K562 (cell line): ENCODE measurements at regions not wholly inside any gene's neighbourhood (a gene's known extent, or its start where the extent isn't known, plus 50 kb on each side); places are given as distances from the start of the nearest gene placed in this dataset.

ENCODE experiments used
- ATAC-seq: fragments of 200-7000 bp; cut with Tn5 transposase; 3 replicates; pipeline ENCODE4 v1.9.1; 2020; ENCODE audit warnings: moderate library complexity
- BruUV-seq: library from RNA; stranded (reverse); fragments of 400-500 nt; replicated peaks from 2 replicates; lab custom pipeline; 2021; lab: Mats Ljungman, UMichigan
- CTCF ChIA-PET: fragments of 300-600 bp; formaldehyde crosslinking; extraction: SDS; loops from one replicate; lab custom pipeline; 2021; ENCODE audit warnings: low intra/inter-chr PET ratio; lab: Yijun Ruan, JAX
- POLR2A ChIA-PET: fragments of 300-600, 350-650 bp; sonication (Branson Sonifier 250); formaldehyde crosslinking; extraction: SDS; loops from one replicate; lab custom pipeline; 2021; ENCODE audit warnings: antibody characterized with exemption, inconsistent platforms; lab: Yijun Ruan, JAX
- DNase-seq, 4 experiments: peaks; one replicate each; pipeline versions ENCODE4 v3.0.0 to v3.0.0-alpha.2; 2011 to 2018; ENCODE audit warnings: low spot score in 3 of 4, mixed read lengths in 3 of 4; ENCODE audit errors: extremely low read depth in 1 of 4
- FAIRE-seq: peaks from 2 replicates; lab custom pipeline; 2011; peaks lifted over from hg19 to GRCh38; lab: Jason Lieb, UNC
- H2AFZ ChIP-seq: 2 replicates; pipeline ENCODE4 v1.6.0; 2011; ENCODE audit warnings: low read depth, low read length, control low read depth, inconsistent platforms
- H3K27ac ChIP-seq: fragments of 200-600 bp; 3 replicates; pipeline ENCODE4 v1.8.0; 2011; ENCODE audit warnings: low read depth, mild to moderate bottlenecking, control low read depth, inconsistent platforms, low read length, moderate library complexity, mixed read lengths; ENCODE audit errors: extremely low read depth
- H3K27me3 ChIP-seq, 2 experiments: fragments of 300-600 bp in 1 of 2; 2 replicates in 1 of 2; 3 replicates in 1 of 2; pipeline versions ENCODE4 v1.6.0 to v1.8.0; 2011; ENCODE audit warnings: inconsistent platforms in 2 of 2, low read length in 2 of 2, mild to moderate bottlenecking in 1 of 2, mixed read lengths in 1 of 2, moderate library complexity in 1 of 2; ENCODE audit not compliant: control insufficient read depth in 2 of 2, insufficient read depth in 2 of 2
- H3K36me3 ChIP-seq: fragments of 300-600 bp; 3 replicates; pipeline ENCODE4 v1.8.0; 2011; ENCODE audit warnings: mild to moderate bottlenecking, low read length, inconsistent platforms; ENCODE audit not compliant: control insufficient read depth, insufficient read depth
- H3K4me1 ChIP-seq, 2 experiments: fragments of 200-600 bp in 1 of 2; replicated peaks in 1 of 2; 2 replicates in 1 of 2; 3 replicates in 1 of 2; pipeline versions ENCODE4 v1.5.1 to v1.8.0; 2011; ENCODE audit warnings: inconsistent platforms in 2 of 2, low read length in 2 of 2, mild to moderate bottlenecking in 1 of 2, mixed read lengths in 1 of 2, moderate library complexity in 1 of 2; ENCODE audit not compliant: control insufficient read depth in 2 of 2, insufficient read depth in 2 of 2
- H3K4me2 ChIP-seq: 2 replicates; pipeline ENCODE4 v1.6.1; 2011; ENCODE audit warnings: low read length, control low read depth, inconsistent platforms, mixed read lengths; ENCODE audit not compliant: insufficient read depth
- H3K4me3 ChIP-seq: fragments of 200-600 bp; sonication (generic), shearing (Covaris generic); 2 replicates; pipeline ENCODE4 v1.5.1; 2016; ENCODE audit warnings: control low read depth, inconsistent platforms
- H3K79me2 ChIP-seq: fragments of 200-600 bp; 3 replicates; pipeline ENCODE4 v1.8.0; 2011; ENCODE audit warnings: low read length, inconsistent platforms; ENCODE audit not compliant: control insufficient read depth, insufficient read depth
- H3K9ac ChIP-seq, 2 experiments: 2 replicates each; pipeline versions ENCODE4 v1.6.0 to v1.6.1; 2011; ENCODE audit warnings: low read depth in 2 of 2, low read length in 2 of 2, control low read depth in 1 of 2, inconsistent platforms in 1 of 2, mild to moderate bottlenecking in 1 of 2, mixed read lengths in 1 of 2; ENCODE audit not compliant: insufficient read depth in 1 of 2
- H3K9me1 ChIP-seq: one replicate; pipeline ENCODE4 v1.6.0; 2011; ENCODE audit warnings: inconsistent platforms, mild to moderate bottlenecking, low read length, moderate library complexity; ENCODE audit not compliant: control insufficient read depth, insufficient read depth
- H3K9me3 ChIP-seq: replicated peaks from 2 replicates; pipeline ENCODE4 v1.5.1; 2011; ENCODE audit warnings: low read depth, low read length, inconsistent platforms; ENCODE audit not compliant: control insufficient read depth, insufficient read depth
- H4K20me1 ChIP-seq: replicated peaks from 2 replicates; pipeline ENCODE4 v1.6.1; 2011; ENCODE audit warnings: low read length, inconsistent platforms, mixed read lengths; ENCODE audit not compliant: control insufficient read depth, insufficient read depth
- KDM2B ChIP-seq: fragments of 250-450 bp; sonication (Bioruptor Pico); IDR thresholded peaks from 2 replicates; pipeline ENCODE4 v1.8.0; 2021; ENCODE audit warnings: mild to moderate bottlenecking, moderate library complexity
- NUFIP1 ChIP-seq: fragments of 450-650 bp; IDR thresholded peaks from 2 replicates; pipeline ENCODE4 v1.6.1; 2018; ENCODE audit not compliant: partially characterized antibody
- PHTF2 ChIP-seq: fragments of 250-450 bp; sonication (Bioruptor Pico); IDR thresholded peaks from 2 replicates; pipeline ENCODE4 v1.5.0; 2021; ENCODE audit warnings: mild to moderate bottlenecking
- ZBTB26 ChIP-seq: fragments of 450-650 bp; formaldehyde crosslinking; IDR thresholded peaks from 2 replicates; pipeline ENCODE4 v1.4.0; 2022; ENCODE audit warnings: missing genetic modification characterization
- ZNF124 ChIP-seq: sonication (generic); formaldehyde crosslinking; IDR thresholded peaks from 2 replicates; pipeline ENCODE4 v1.8.1; 2022; ENCODE audit warnings: missing genetic modification reagents
- ZNF551 ChIP-seq: fragments of 250-450 bp; sonication (Bioruptor Pico); IDR thresholded peaks from 2 replicates; pipeline ENCODE4 v1.5.0; 2021; ENCODE audit warnings: mild to moderate bottlenecking, moderate library complexity
- ZNF583 ChIP-seq: fragments of 250-450 bp; sonication (Bioruptor Pico); IDR thresholded peaks from 2 replicates; pipeline ENCODE4 v1.4.0; 2020
- ZNF644 ChIP-seq: fragments of 200-800 bp; sonication (Bioruptor generic); IDR thresholded peaks from 2 replicates; pipeline ENCODE4 v1.6.1; 2016; ENCODE audit warnings: low read depth, missing genetic modification characterization, missing compliant biosample characterization
- ZNF707 ChIP-seq: fragments of 250-450 bp; sonication (Bioruptor Pico); conservative IDR thresholded peaks from 2 replicates; pipeline ENCODE4 v1.8.0; 2022; ENCODE audit warnings: inconsistent platforms, mild to moderate bottlenecking, moderate library complexity
- WGBS: fragments of 100-300 bp; shearing (Covaris generic); methylation state at CpG from one replicate; pipeline ENCODE4 v1.1.6; 2016; ENCODE audit warnings: low coverage, mixed read lengths; ENCODE audit not compliant: insufficient coverage; ENCODE audit errors: missing lambda C conversion rate; 5-methylcytosine and 5-hydroxymethylcytosine counted together
- in situ Hi-C: fragments of 300-500 bp; cut with MboI; formaldehyde crosslinking; loops from 4 replicates; pipeline ENCODE4 v1.15.0; 2018; ENCODE audit warnings: inconsistent platforms, mixed read lengths
- intact Hi-C: fragments of 100-400 bp; cut with micrococcal nuclease; formaldehyde crosslinking; loops from 2 replicates; pipeline ENCODE4 v1.14.2; 2022
- TF ChIP-seq, protein P1 (sequence below): sonication (generic); formaldehyde crosslinking; IDR thresholded peaks from 2 replicates; pipeline ENCODE4 v1.8.1; 2023; ENCODE audit warnings: mild to moderate bottlenecking, missing genetic modification reagents
- TF ChIP-seq, protein P2 (sequence below): fragments of 250-450 bp; sonication (Bioruptor Pico); IDR thresholded peaks from 2 replicates; pipeline ENCODE4 v1.4.0; 2020; ENCODE audit warnings: mild to moderate bottlenecking, moderate library complexity
- TF ChIP-seq, protein P3 (sequence below): fragments of 250-450 bp; sonication (Bioruptor Pico); IDR thresholded peaks from 2 replicates; pipeline ENCODE4 v1.6.1; 2021; ENCODE audit warnings: mild to moderate bottlenecking
- TF ChIP-seq, protein P4 (sequence below): sonication (generic); formaldehyde crosslinking; IDR thresholded peaks from 2 replicates; pipeline ENCODE4 v1.8.0; 2023; ENCODE audit warnings: mild to moderate bottlenecking, missing genetic modification reagents

DNA sequence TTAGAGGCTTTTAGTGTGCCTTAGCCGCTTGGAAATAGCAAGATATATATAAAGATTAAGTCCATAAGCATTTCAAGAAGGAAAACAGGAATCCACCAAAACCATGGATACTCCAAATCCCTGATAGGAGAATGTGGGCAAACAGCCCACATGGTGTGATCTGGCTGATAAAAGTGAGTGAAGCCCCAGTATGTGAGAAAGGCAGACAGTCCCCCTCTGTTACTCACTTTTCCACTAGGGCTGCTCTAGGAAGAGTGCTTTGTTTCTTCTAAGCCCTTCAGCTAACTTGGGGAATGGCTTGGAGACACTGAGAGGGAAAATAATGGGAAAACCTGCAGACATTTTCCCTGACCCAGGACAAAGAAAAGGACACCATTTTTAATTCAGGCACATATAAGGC is 802.3 kb upstream of the PRR20A start (continued):
- TF ChIP-seq PHTF2: no peak
- no peak for TF ChIP-seq KDM2B (CRISPR knock-in tag)
- TF ChIP-seq, all 486 proteins: peak for 0

DNA sequence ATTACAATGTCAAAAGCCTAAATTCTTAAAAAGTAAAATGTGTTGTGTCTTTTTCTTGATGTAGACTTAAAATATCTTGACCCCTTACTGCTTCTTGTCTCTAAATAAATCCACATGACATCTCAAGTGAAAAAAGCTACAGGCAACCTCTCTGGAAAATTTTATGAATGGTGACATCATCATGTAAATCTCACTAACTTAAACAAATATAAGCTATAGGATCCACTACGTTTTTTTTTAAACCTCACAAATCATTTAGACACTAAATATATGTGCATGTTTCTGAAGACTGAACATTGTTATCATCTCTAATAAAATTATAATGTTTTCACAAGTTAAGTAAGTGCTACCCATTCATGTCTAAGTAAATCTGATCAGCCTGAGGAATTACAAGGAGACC is 793.7 kb upstream of the PRR20A start:
- no peak for FAIRE-seq
- intact Hi-C loops: no loop called here
- H3K9me3 ChIP-seq: no peaks in the 10 kb centered on the region
- POLR2A ChIA-PET: no interaction called here
- BruUV-seq: no TSS peak
- 0% methylated on average over 1 of the region's 1 CpG for WGBS
- no peaks in the 10 kb centered on the region for H3K4me1 ChIP-seq
- ATAC-seq: no peak
- no peak overlapping the region for H3K4me3 ChIP-seq
- H2AFZ ChIP-seq: no peak overlapping the region
- CTCF ChIA-PET: no interaction called here
- H3K27ac ChIP-seq: no peak overlapping the region
- no peaks in the 10 kb centered on the region for H3K9me1 ChIP-seq
- H3K36me3 ChIP-seq: no peaks in the 10 kb centered on the region
- no peak for DNase-seq
- no peaks in the 10 kb centered on the region for H3K79me2 ChIP-seq
- H3K4me2 ChIP-seq: no peak overlapping the region
- H3K27me3 ChIP-seq: no peaks in the 10 kb centered on the region
- H3K9ac ChIP-seq: no peak overlapping the region
- H4K20me1 ChIP-seq: no peaks in the 10 kb centered on the region
- in situ Hi-C loops: no loop called here
- TF ChIP-seq NUFIP1 (no peak), ZBTB26 (CRISPR knock-in tag) (no peak), ZNF583 (CRISPR knock-in tag) (no peak), ZNF124 (CRISPR knock-in tag) (no peak), ZNF707 (no peak), ZNF644 (no peak), ZNF551 (CRISPR knock-in tag) (no peak)
- TF ChIP-seq, protein P1, sequence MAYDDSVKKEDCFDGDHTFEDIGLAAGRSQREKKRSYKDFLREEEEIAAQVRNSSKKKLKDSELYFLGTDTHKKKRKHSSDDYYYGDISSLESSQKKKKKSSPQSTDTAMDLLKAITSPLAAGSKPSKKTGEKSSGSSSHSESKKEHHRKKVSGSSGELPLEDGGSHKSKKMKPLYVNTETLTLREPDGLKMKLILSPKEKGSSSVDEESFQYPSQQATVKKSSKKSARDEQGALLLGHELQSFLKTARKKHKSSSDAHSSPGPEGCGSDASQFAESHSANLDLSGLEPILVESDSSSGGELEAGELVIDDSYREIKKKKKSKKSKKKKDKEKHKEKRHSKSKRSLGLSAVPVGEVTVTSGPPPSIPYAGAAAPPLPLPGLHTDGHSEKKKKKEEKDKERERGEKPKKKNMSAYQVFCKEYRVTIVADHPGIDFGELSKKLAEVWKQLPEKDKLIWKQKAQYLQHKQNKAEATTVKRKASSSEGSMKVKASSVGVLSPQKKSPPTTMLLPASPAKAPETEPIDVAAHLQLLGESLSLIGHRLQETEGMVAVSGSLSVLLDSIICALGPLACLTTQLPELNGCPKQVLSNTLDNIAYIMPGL (CRISPR knock-in tag): no peak
- TF ChIP-seq, protein P2, sequence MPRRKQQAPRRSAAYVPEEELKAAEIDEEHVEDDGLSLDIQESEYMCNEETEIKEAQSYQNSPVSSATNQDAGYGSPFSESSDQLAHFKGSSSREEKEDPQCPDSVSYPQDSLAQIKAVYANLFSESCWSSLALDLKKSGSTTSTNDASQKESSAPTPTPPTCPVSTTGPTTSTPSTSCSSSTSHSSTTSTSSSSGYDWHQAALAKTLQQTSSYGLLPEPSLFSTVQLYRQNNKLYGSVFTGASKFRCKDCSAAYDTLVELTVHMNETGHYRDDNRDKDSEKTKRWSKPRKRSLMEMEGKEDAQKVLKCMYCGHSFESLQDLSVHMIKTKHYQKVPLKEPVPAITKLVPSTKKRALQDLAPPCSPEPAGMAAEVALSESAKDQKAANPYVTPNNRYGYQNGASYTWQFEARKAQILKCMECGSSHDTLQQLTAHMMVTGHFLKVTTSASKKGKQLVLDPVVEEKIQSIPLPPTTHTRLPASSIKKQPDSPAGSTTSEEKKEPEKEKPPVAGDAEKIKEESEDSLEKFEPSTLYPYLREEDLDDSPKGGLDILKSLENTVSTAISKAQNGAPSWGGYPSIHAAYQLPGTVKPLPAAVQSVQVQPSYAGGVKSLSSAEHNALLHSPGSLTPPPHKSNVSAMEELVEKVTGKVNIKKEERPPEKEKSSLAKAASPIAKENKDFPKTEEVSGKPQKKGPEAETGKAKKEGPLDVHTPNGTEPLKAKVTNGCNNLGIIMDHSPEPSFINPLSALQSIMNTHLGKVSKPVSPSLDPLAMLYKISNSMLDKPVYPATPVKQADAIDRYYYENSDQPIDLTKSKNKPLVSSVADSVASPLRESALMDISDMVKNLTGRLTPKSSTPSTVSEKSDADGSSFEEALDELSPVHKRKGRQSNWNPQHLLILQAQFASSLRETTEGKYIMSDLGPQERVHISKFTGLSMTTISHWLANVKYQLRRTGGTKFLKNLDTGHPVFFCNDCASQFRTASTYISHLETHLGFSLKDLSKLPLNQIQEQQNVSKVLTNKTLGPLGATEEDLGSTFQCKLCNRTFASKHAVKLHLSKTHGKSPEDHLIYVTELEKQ (CRISPR knock-in tag): no peak
- TF ChIP-seq, protein P3, sequence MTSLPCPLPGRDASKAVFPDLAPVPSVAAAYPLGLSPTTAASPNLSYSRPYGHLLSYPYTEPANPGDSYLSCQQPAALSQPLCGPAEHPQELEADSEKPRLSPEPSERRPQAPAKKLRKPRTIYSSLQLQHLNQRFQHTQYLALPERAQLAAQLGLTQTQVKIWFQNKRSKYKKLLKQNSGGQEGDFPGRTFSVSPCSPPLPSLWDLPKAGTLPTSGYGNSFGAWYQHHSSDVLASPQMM (CRISPR knock-in tag): no peak
- TF ChIP-seq, protein P4, sequence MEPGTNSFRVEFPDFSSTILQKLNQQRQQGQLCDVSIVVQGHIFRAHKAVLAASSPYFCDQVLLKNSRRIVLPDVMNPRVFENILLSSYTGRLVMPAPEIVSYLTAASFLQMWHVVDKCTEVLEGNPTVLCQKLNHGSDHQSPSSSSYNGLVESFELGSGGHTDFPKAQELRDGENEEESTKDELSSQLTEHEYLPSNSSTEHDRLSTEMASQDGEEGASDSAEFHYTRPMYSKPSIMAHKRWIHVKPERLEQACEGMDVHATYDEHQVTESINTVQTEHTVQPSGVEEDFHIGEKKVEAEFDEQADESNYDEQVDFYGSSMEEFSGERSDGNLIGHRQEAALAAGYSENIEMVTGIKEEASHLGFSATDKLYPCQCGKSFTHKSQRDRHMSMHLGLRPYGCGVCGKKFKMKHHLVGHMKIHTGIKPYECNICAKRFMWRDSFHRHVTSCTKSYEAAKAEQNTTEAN (CRISPR knock-in tag): no peak
